KMS-11 (cell line): ENCODE measurements at regions not wholly inside any gene's neighbourhood (a gene's known extent, or its start where the extent isn't known, plus 50 kb on each side); places are given as distances from the start of the nearest gene placed in this dataset.

Experiments used
- H2AFZ ChIP-seq: fragments of 200-600 bp; sonication (generic); 2 replicates; pipeline ENCODE4 v1.6.1; 2016; ENCODE audit warnings: antibody characterized with exemption, mixed run types, low read depth
- H3K27ac ChIP-seq: fragments of 200-600 bp; sonication (generic); 2 replicates; pipeline ENCODE4 v1.6.1; 2016; ENCODE audit warnings: mild to moderate bottlenecking, mixed run types
- H3K27me3 ChIP-seq: fragments of 200-600 bp; sonication (generic); 2 replicates; pipeline ENCODE4 v1.6.1; 2017; ENCODE audit warnings: mild to moderate bottlenecking, low read depth, mixed run types, moderate library complexity; ENCODE audit not compliant: insufficient read depth
- H3K36me3 ChIP-seq: fragments of 200-600 bp; sonication (generic); 2 replicates; pipeline ENCODE4 v1.6.1; 2017; ENCODE audit warnings: mild to moderate bottlenecking, mixed run types; ENCODE audit not compliant: insufficient read depth
- H3K4me1 ChIP-seq: fragments of 200-600 bp; sonication (generic); 2 replicates; pipeline ENCODE4 v1.6.1; 2016; ENCODE audit warnings: mild to moderate bottlenecking, low read depth, mixed run types; ENCODE audit not compliant: poor library complexity, severe bottlenecking
- H3K4me2 ChIP-seq: fragments of 200-600 bp; sonication (generic); 2 replicates; pipeline ENCODE4 v1.7.0; 2016; ENCODE audit warnings: mild to moderate bottlenecking, mixed run types
- H3K4me3 ChIP-seq: fragments of 200-600 bp; sonication (generic); IDR thresholded peaks from 2 replicates; pipeline ENCODE4 v1.6.1; 2017; ENCODE audit warnings: low read depth, low read length, mixed read lengths; ENCODE audit not compliant: insufficient read depth
- H3K79me2 ChIP-seq: fragments of 200-600 bp; sonication (generic); 2 replicates; pipeline ENCODE4 v1.6.1; 2016; ENCODE audit warnings: low read depth, mixed run types; ENCODE audit not compliant: insufficient read depth
- H3K9ac ChIP-seq: fragments of 200-600 bp; sonication (generic); 2 replicates; pipeline ENCODE4 v1.6.1; 2016; ENCODE audit warnings: mild to moderate bottlenecking, mixed run types
- H4K20me1 ChIP-seq: fragments of 200-600 bp; sonication (generic); 2 replicates; pipeline ENCODE4 v1.6.1; 2016; ENCODE audit warnings: mild to moderate bottlenecking, mixed run types; ENCODE audit not compliant: insufficient read depth
- TF ChIP-seq, protein P1 (sequence below): fragments of 200-600 bp; sonication (generic); conservative IDR thresholded peaks from 2 replicates; pipeline ENCODE4 v1.6.1; 2017; ENCODE audit warnings: low read depth, mild to moderate bottlenecking, antibody characterized with exemption, low read length, moderate library complexity, mixed read lengths

- H3K79me2 ChIP-seq = no peaks in the 10 kb centered on the region
- no peaks in the 10 kb centered on the region for H3K4me1 ChIP-seq
- no peak overlapping the region for H3K9ac ChIP-seq
- TF ChIP-seq, protein P1, sequence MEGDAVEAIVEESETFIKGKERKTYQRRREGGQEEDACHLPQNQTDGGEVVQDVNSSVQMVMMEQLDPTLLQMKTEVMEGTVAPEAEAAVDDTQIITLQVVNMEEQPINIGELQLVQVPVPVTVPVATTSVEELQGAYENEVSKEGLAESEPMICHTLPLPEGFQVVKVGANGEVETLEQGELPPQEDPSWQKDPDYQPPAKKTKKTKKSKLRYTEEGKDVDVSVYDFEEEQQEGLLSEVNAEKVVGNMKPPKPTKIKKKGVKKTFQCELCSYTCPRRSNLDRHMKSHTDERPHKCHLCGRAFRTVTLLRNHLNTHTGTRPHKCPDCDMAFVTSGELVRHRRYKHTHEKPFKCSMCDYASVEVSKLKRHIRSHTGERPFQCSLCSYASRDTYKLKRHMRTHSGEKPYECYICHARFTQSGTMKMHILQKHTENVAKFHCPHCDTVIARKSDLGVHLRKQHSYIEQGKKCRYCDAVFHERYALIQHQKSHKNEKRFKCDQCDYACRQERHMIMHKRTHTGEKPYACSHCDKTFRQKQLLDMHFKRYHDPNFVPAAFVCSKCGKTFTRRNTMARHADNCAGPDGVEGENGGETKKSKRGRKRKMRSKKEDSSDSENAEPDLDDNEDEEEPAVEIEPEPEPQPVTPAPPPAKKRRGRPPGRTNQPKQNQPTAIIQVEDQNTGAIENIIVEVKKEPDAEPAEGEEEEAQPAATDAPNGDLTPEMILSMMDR = no peak
- H3K27ac ChIP-seq = no peak overlapping the region
- no peaks in the 10 kb centered on the region for H3K27me3 ChIP-seq
- no peak overlapping the region for H3K4me2 ChIP-seq
- H3K36me3 ChIP-seq = no peaks in the 10 kb centered on the region
- H2AFZ ChIP-seq = no peak overlapping the region
- no peak overlapping the region for H3K4me3 ChIP-seq
- H4K20me1 ChIP-seq = no peaks in the 10 kb centered on the region
Observed at GRCh38 chr4:13849778-13850177, 222.3 kb upstream of the BOD1L1 start.

GRCh38 chr4:13851085-13851940 lies 223.8 kb upstream of the BOD1L1 start:
- H2AFZ ChIP-seq = no peak overlapping the region
- TF ChIP-seq, protein P1 = no peak
- no peaks in the 10 kb centered on the region for H3K79me2 ChIP-seq
- H3K27ac ChIP-seq = no peak overlapping the region
- no peaks in the 10 kb centered on the region for H3K4me1 ChIP-seq
- H3K36me3 ChIP-seq = no peaks in the 10 kb centered on the region
- H3K4me2 ChIP-seq = no peak overlapping the region
- H3K27me3 ChIP-seq = no peaks in the 10 kb centered on the region
- H3K9ac ChIP-seq = no peak overlapping the region
- no peaks in the 10 kb centered on the region for H4K20me1 ChIP-seq
- no peak overlapping the region for H3K4me3 ChIP-seq

- Histone ChIP-seq H3K4me2 (no peak overlapping the region), H3K36me3 (no peaks in the 10 kb centered on the region), H3K27me3 (no peaks in the 10 kb centered on the region), H3K9ac (no peak overlapping the region), H3K79me2 (no peaks in the 10 kb centered on the region), H3K27ac (no peak overlapping the region), H2AFZ (no peak overlapping the region), H3K4me3 (no peak overlapping the region), H3K4me1 (no peaks in the 10 kb centered on the region), H4K20me1 (no peaks in the 10 kb centered on the region)
- TF ChIP-seq, protein P1 = no peak
Observed at GRCh38 chr4:13852411-13852810, 224.9 kb upstream of the BOD1L1 start.

- no peaks in the 10 kb centered on the region for H3K36me3 ChIP-seq
- no peak overlapping the region for H3K4me3 ChIP-seq
- no peaks in the 10 kb centered on the region for H3K27me3 ChIP-seq
- no peak overlapping the region for H3K27ac ChIP-seq
- H4K20me1 ChIP-seq = no peaks in the 10 kb centered on the region
- H3K79me2 ChIP-seq = no peaks in the 10 kb centered on the region
- H3K4me2 ChIP-seq = no peak overlapping the region
- TF ChIP-seq, protein P1 = no peak
- no peak overlapping the region for H3K9ac ChIP-seq
- no peaks in the 10 kb centered on the region for H3K4me1 ChIP-seq
- H2AFZ ChIP-seq = no peak overlapping the region
Observed at GRCh38 chr4:13856387-13856786, 228.9 kb upstream of the BOD1L1 start.
